Inferior parietal cortex (tissue), 1 donor: ENCODE measurements at regions not wholly inside any gene's neighbourhood (a gene's known extent, or its start where the extent isn't known, plus 50 kb on each side); places are given as distances from the start of the nearest gene placed in this dataset.
"Not testable (repeated sequence)": the region's sequence is repeated elsewhere in the genome, so short reads cannot be mapped to it uniquely, and the experiment has no call there.

Experiments
- DNase-seq: peaks from one replicate; pipeline ENCODE4 v3.0.0-alpha.2; 2016; ENCODE audit errors: extremely low spot score

DNA sequence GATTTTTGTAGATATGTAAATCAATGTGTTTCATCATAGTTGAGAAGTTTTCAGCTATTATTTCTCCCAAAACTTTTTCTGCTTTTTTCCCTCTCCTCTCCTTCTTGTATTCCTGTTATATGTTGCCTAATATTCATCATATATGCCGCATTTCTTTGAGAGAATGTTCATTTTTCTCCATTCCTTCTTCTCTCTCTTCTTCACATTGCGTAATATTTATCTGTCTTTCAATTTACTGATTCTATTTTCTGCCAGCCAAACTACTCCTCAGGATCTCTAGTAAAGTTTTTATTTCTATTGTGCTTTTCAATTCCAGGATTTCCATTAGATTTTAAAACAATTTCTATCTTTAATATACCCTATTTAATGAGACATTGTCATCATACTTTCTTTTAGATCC is 896.8 kb downstream of the EPHA7 start:
- DNase-seq = no peak

DNA sequence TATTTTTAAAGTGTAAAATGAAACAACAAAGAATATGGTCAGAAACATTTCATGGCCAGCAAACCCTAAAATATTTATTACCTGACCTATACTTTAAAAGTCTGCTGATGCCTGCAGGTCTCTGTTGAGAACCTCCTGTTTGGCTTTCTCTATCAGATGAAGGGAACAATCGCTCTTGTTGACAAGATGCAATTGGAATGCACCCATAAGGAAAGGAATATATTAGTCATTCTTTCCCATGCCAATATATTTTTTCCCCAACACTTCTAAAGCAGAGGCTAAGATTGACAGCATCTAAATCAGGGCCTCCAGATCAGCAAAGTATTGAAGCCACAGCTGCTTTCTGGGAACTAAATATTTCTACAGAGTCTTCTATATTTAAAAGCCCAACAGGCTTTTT is 897.8 kb downstream of the EPHA7 start:
- no peak for DNase-seq

DNA sequence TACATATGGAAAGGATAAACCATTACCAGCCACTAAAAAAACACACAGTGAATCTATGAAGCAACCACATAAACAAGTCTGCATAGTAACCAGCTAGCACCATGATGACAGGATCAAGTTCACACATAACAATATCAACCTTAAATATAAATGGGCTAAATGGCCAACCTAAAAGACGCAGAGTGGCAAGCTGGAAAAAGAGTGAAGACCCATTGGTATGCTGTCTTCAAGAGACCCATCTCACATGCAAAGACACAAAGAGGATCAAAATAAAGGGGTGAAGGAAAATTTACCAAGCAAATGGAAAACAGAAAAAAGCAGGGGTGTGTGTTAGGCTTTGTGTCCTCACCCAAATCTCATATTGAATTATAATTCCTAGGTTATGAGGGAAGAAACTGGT is 909.2 kb downstream of the EPHA7 start:
- DNase-seq = no peak

DNA sequence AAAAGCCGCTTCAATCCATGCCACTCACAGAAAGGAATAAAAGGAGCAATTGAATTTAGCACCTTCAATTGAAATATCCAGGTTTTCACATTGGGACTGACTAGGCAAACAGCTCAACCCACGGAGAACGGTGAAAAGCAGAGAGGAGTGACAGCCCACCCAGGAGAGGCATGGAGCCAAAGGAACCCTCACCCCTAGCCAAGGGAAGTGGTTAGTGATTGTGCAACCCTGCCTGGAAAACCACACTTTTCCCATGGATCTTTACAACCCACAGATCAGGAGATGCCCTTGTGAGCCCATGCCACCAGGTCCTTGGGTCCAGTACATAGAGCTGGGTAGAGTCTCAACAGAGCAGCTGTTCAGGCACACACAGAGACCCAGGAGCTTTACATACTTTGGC is 911.8 kb downstream of the EPHA7 start:
- no peak for DNase-seq

DNA sequence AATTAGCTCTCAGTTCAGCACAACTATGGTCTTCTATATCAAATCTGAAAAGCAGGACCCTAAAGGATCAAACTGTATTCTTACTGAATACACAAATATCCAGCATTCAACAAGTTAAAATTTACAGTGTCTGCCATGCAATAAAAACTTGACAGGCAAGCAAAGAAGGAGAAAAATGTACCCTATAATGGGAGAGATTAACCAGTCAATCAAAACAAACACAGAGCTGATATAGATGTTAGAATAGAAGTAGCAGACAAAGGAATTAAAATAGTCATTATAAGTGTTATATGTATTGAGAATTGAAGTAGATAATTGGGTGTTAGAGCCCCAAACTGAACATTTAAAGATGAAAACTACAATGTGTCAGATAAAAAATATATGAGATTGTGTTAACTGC is 914.9 kb downstream of the EPHA7 start:
- DNase-seq = no peak

DNA sequence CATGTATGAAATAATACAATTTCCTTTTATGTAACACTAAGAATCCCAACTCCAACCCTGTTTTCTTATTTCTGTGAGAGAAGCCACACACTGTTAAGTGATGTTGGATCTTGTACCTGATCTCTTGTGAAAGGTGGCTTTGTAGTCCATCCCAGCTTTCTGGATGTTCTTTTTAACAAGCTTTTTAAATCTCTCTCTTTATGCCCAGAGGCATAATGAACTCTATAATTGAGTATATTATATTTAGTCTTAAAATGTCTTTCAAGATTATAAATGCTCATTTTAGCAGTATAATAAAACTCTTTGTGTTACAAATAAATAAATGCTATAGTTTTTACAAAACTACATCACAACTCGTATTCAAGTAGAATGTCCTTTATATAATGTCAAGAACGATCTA is 922.1 kb downstream of the EPHA7 start:
- DNase-seq = no peak

DNA sequence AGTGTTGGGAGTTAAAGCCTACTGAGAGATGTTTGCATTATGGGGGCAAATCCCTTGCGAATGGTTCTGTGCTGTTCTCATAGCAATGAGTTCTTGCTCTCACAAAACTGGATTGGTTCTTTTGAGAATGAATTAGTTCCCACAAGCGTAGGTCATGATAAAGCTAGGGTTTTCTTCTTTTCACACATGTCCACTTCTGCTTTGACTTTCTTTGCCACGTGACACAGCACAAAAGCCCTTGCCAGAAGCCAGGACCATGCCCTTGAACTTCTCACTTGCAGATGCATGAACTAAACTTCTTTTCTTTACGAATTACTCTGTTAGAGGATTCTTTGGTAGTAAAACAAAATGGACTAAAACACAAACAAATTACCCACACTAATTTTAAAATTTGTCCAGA is 922.8 kb downstream of the EPHA7 start:
- DNase-seq = no peak

DNA sequence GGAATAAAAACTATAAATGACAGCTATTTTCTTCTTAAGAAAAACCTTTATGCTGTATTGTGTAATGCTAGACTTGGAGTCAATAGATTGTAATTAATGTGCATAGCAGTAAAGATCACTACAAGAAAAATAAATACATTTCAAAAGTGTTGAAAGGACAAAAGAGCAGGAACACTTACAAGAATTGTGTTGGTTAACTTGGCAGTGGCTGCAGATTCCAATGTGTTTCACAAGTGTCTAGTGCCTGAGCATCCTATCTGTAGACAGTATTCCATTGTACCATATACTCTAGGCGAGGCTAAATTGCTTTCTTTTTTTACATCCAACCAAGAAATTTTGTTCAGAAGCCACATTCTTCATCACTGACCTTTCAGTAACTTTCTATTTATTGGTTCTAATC is 924.1 kb downstream of the EPHA7 start:
- DNase-seq = no peak

DNA sequence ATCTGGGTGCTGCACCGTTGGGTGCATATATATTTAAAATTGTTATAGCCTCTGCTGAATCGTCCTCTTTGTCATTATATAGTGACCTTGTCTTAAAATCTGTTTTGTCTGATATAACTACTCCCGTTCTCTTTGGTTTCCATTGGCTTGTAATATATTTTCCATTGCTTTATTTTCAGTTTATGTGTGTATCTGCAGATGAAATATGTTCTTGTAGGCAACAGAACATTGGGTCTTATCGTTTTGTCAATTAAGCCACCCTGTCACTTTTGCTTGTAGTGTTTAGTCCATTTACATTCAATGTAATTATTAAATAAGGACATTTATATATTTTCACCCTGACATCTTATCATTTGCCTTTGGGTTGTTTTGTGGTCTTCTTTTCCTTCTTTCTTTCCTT is 933.9 kb downstream of the EPHA7 start:
- no peak for DNase-seq

DNA sequence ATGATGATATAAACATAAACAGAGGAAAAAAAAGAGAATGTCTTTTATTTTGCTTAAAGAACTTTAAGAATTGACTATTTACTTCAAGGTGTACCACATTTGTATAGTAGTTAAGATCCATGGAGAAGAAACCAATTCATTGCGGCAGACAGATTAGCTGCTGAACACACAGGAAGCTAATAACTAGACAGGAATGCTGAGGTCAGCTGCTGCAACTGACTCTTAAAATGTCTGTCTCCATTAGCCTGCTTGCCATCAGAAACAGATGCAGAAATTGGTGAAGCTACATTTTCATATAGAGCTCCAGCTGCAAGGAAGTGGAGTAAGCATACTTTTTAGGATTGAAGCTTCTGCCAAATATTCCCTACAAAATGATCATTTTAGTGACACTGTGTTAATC is 939.5 kb downstream of the EPHA7 start:
- no peak for DNase-seq

DNA sequence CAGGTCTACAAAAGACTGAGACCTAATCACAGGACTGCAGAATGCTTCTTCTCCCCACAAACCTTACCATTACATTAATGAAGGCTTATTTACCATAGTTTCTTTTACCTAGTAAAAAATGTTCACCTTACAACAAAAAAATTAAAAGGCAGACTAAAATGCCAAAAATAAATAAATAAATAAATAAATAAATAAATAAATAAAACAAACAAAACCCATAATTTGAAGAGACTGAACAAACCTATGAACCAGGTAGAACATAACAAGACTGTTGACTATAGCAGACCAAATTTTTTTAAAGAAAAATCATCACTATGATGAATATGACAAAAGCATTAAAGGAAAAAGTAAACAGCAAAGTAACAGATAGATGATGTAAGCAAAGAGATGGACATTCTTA is 946.3 kb downstream of the EPHA7 start:
- DNase-seq = no peak

DNA sequence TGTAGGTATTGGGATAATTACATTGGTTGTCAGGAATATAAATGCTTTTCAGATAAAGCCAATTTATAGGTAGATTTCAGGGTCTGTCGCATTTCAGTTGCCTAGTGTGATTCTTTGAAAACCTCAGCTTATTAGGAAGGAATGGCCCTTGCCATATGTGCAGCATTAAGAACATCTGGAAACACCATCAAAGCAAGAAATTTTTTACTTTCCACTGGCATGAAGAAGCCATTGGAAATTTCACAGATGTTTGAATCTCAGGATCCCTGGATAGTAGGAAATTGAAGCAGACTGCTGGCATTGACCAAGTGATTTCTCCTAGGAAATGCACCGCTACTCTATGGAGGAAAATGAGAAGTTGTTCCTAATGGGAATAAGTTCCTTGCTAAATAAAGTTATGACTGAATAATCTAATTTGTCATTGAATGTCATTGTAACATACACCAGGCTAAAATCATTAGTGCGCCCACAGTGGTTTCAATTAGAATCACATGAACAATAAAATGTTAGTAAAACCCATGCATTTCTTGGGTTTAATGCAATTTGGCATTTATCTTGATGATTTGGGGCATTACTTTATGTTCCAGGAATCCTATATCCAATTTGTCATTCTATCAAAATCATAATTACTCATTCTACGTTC is 950.1 kb downstream of the EPHA7 start:
- no peak for DNase-seq

DNA sequence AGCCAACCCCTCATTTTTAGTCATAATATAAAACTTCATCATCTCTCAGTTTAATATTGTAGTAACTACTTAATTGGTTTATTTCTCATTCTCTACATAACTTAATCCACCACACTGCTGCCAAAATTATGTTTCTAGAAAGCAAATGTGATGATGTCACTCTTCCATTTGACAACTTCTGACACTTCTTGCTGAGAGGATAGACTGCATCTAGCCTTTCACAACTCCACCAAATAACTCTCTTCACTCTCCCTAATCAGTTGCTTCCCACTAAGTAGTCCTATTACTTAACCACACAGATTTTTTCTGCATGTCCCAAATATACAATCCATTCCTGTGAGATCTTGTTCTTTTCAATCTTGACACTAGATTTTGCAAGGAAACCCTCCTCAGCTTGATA is 951.3 kb downstream of the EPHA7 start:
- no peak for DNase-seq

DNA sequence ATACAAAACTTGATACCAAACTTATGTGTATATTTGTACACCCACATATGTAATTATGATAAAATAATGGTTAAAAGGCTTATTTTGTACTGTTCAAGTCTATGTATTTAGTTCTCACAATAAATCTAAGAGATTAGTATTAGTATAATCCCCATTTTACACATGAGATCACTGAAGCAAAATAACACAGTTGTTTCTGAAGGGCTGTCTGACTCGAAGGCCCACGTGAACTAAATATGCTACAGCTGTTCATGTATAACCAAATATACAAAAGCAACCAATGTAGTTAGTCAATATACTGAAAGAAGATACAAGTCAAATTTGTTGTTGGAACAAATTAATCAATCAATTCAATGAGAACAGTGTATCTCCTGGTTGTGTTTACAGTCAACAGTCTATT is 959.2 kb downstream of the EPHA7 start:
- DNase-seq = no peak

DNA sequence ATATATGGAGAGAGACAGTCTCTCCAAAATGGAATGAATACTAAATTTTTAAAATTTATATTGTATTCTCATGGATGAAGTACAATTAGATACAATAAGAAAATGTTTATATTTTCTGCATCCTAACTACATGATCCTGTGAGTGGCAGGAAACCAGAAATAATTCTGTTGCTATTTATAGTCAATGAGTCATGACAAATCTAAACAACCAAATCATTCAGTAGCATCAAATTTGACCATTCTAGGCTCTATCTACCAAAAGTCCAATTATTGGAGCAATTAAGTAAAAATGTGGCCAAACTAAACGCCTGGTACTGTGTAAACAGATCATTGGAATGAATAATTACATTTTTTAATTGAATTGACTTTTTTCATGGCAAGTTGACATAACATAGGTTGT is 959.8 kb downstream of the EPHA7 start:
- DNase-seq = no peak

DNA sequence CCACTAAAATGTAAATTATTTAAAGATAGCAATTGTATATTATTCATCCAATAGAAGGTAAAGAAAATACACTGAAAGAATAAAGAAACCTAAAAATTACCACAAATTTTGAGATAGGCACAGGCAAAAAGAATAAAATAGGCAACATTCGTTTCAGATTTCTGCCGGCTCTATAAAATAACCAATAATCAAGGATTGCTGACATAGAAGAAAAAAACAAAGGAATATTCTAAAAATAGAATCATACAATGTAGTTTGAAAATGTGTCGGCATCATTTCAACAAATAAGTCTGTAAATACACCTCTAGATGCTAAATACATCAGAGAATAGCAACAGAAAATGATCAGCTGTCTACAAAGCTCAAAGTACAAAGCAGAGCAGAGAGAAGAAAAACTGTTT is 973.3 kb downstream of the EPHA7 start:
- DNase-seq = no peak

DNA sequence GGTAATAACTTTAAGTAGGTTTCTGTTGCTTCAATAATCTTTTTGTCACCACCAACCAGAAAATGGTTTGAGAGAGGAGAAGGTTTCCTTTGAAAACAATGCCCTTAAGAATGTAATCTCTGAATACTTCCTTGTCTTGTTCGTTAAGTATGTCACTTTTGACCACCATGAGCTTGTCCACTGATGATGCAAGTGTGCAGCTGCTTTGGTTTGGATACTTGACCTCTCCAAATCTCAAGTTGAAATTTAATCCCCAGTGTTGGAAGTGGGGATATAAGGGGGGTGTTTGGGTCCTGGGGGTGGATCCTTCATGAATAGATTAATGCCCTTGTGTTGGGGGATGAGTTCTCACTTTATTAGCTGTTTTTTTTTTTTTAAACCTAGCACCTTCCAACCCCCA is 985.4 kb downstream of the EPHA7 start:
- no peak for DNase-seq

DNA sequence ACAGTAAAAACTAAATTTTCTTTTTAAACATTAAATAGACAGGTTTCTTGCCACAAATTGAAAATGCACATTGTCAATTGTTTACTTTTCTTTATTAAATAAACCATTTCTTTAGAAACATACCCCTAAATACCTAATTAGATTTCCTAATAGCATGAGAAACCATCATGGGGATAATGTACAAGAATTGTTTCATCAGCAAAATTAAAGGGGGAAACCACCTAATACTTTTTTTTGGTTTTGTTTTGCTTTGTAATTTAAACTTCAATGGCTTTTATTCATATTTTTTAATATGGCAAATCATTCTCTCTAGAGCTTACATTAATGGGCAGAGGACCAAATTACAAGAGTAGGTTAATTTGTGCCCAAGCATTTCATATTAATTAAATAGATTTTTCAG is 987.9 kb downstream of the EPHA7 start:
- no peak for DNase-seq

DNA sequence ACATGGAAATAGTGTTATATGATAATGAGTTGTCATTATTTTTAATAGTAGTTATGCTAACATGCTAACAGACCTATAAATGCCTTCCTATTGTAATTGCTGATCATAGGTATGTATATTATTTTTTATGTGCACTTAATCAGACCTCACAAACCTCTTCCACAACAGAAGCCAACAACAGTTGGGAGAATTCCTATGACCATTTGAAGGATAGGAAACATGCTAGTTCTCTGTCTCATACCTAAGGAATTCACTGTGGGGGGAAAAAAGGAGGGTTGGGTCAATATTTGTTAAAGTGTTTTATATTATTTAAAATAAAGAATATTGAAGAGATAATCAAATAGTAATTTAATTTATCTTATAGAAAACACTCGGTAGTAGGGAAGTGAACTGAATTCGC is 990.9 kb downstream of the EPHA7 start:
- no peak for DNase-seq

DNA sequence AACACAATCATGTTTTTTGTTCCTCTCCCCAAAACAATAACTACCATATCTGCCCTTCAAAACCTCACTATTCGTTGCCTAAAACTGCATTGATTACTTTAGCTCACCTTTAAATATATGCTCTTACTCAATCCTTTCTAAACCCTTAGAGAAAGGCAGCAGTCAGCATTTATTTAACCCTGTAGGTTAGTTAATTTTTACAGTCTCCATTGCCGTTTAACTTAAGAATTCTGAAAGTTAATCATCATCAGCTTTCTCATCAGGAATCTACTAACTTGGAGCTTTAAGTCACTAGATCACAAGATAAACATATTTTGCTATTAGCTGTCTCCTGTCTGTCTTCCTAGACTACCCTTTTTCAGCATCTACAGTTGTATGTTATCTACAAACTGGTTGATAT is 991.9 kb downstream of the EPHA7 start:
- no peak for DNase-seq

DNA sequence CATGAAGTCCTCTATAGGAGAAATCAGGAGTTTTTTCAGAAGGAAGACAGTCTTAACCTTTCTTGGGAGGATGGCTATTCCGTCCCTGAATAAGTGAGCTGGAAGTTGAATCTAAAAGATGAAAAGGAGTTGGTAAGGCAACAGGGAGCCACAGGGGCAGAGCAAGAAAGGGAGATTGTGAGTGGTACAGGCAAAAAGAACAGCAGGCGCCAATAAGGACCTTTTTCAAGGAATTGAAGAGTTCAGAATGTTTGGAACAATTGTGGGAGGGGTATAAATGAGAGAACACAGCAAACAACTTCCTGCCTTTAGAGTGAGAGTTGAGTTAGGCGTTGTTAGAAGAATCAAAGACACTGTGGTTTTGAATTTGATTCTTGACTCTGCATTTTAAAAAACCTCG is 1003.7 kb downstream of the EPHA7 start:
- no peak for DNase-seq

DNA sequence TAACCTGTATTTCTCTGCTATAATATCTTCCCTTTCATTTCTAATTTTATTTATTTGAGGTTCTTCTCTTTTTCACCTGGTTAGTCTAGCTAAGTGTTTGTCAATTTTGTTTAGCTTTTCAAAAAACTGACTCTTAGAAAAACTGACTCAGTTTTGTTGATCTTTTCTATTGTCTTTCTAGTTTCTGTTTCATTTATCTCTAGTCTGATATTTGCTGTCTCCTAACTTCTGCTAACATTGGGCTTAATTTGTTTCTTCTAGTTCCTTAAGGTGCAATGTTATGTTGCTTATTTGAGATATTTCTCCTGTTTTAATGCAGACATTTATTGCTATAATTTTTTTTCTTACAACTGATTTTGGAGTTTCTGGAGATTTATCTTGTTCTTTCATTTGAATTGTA is 1011.0 kb downstream of the EPHA7 start:
- no peak for DNase-seq

DNA sequence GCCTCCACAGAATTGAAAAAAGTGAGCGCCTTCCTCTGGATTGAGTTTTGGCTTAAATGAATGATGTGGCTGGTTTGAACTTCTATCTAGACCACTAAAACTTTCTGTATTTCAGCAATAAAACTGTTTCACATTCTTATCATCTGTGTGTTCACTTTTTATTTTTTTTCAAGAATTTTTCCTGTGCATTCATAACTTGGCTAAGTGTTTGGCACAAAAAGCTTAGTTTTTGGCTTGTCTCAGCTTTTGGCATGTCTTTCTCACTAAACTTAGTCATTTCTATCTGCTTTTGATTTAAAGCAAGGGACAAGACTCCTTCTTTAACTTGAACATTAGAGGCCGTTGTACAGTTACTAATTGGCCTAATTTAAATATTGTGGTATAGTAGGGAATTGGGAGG is 1015.1 kb downstream of the EPHA7 start:
- DNase-seq = no peak

DNA sequence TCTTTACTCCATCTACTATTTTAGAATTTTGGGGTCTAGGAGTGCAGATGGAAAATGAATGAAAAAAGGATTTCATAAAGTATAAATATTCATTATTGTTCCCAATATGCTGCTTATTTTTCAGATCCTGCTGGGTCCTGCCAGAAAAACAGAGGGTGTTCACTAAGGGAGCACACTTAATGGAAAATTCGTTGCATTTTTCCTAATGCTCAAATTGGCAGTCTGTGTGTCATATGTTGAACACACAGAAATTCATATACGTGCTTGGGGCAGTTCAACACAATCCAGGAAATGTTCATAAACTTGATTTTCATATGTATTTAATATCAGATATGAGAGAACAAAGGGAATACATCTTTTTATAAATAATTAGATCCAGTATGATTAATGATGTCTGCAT is 1019.4 kb downstream of the EPHA7 start:
- DNase-seq = no peak

DNA sequence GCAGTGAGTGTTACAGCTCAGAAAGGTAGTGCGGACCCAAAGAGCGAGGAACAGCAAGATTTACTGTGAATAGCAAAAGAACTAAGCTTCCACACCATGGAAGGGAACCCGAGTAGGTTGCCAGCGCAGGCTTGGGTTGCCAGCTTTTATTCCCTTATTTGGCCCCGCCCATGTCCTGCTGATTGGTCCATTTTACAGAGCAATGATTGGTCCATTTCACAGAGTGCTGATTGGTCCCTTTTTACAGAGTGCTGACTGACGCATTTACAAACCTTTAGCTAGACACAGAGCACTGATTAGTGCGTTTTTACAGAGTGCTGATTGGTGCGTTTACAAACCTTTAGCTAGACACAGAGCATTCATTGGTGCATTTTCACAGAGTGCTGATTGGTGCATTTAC is 1030.7 kb downstream of the EPHA7 start:
- not testable (repeated sequence) for DNase-seq
